GM18505 (cell line): ENCODE measurements at regions not wholly inside any gene's neighbourhood (a gene's known extent, or its start where the extent isn't known, plus 50 kb on each side); places are given as distances from the start of the nearest gene placed in this dataset.

Experiments
- ATAC-seq: cut with Tn5 transposase; IDR thresholded peaks from one replicate; pipeline ENCODE4 v1.9.1; 2021; ENCODE audit not compliant: unreplicated experiment
- POLR2A ChIP-seq: IDR thresholded peaks from 4 replicates; pipeline ENCODE4 v1.6.1; 2011; ENCODE audit warnings: borderline replicate concordance; ENCODE audit not compliant: insufficient read depth, insufficient read length; ENCODE audit errors: extremely low read depth

GRCh38 chr14:44035707-44036106 lies 471.4 kb downstream of the FSCB start:
- TF ChIP-seq POLR2A, result no peak

GRCh38 chr14:44030831-44031383 lies 476.2 kb downstream of the FSCB start:
- TF ChIP-seq POLR2A, result no peak
- no peak for ATAC-seq

More at GRCh38 chr14:44035707-44036106, 471.4 kb downstream of the FSCB start:
- ATAC-seq, result no peak

GRCh38 chr14:44029933-44030332 lies 477.1 kb downstream of the FSCB start:
- TF ChIP-seq POLR2A, result no peak

GRCh38 chr14:44027397-44027796 lies 479.7 kb downstream of the FSCB start:
- TF ChIP-seq POLR2A, result no peak
- no peak for ATAC-seq

More at GRCh38 chr14:44029933-44030332, 477.1 kb downstream of the FSCB start:
- no peak for ATAC-seq

- no peak for ATAC-seq
- no peak for TF ChIP-seq POLR2A
These were observed 496.5 kb downstream of the FSCB start for GRCh38 chr14:44010595-44010994.

GRCh38 chr14:44010071-44010470 lies 497.0 kb downstream of the FSCB start:
- no peak for ATAC-seq
- no peak for TF ChIP-seq POLR2A

- TF ChIP-seq POLR2A, result no peak
- ATAC-seq, result no peak
These were observed 497.4 kb downstream of the FSCB start for GRCh38 chr14:44009642-44010041.

GRCh38 chr14:43988989-43989388 lies 518.1 kb downstream of the FSCB start:
- ATAC-seq, result no peak
- TF ChIP-seq POLR2A, result no peak

- no peak for ATAC-seq
- TF ChIP-seq POLR2A, result no peak
These were observed 523.4 kb downstream of the FSCB start for GRCh38 chr14:43983721-43984120.

GRCh38 chr14:43981135-43981768 lies 525.8 kb downstream of the FSCB start:
- ATAC-seq, result no peak
- no peak for TF ChIP-seq POLR2A

GRCh38 chr14:43956741-43957140 lies 550.3 kb downstream of the FSCB start:
- ATAC-seq, result no peak
- TF ChIP-seq POLR2A, result no peak

GRCh38 chr14:43949400-43949799 lies 557.7 kb downstream of the FSCB start:
- TF ChIP-seq POLR2A, result no peak
- ATAC-seq, result no peak

- ATAC-seq, result no peak
- TF ChIP-seq POLR2A, result no peak
These were observed 567.2 kb downstream of the FSCB start for GRCh38 chr14:43939836-43940235.

GRCh38 chr14:43938588-43939281 lies 568.3 kb downstream of the FSCB start:
- ATAC-seq, result no peak
- TF ChIP-seq POLR2A, result no peak
